ENCODE measurements at regions not wholly inside any gene's neighbourhood (a gene's known extent, or its start where the extent isn't known, plus 50 kb on each side); places are given as distances from the start of the nearest gene placed in this dataset.
A peak's percentile ranks its signal among the peaks of the same experiment; 100 is the strongest.

GRCh38 chr11:45025716-45026492, 75.2 kb upstream of the TP53I11 start:
- peak; percentile 39 for DNase-seq
- Mint-ChIP-seq H3K4me3 (no peak overlapping the region), H3K4me1 (peaks cover 11% of the 10 kb centered on the region), H3K27me3 (peaks cover 6% of the 10 kb centered on the region), H3K36me3 (no peaks in the 10 kb centered on the region), H3K27ac (no peak overlapping the region), H3K9me3 (no peaks in the 10 kb centered on the region)
- CTCF ChIA-PET = interaction anchor here (1.0 to 1.4 kb wide), 2 partner anchors 79 to 82 kb away, joined by 3 to 7 read pairs; no protein-coding TSS in a partner anchor

GRCh38 chr11:45026835-45027234, 76.2 kb upstream of the TP53I11 start:
- peaks cover 11% of the 10 kb centered on the region for H3K4me1 Mint-ChIP-seq
- no peaks in the 10 kb centered on the region for H3K36me3 Mint-ChIP-seq
- H3K27me3 Mint-ChIP-seq = peaks cover 2% of the 10 kb centered on the region
- no peaks in the 10 kb centered on the region for H3K9me3 Mint-ChIP-seq
- H3K4me3 Mint-ChIP-seq = no peak overlapping the region
- CTCF ChIA-PET = interaction anchor here (1.4 to 1.6 kb wide), 2 partner anchors 10 to 78 kb away, joined by 5 to 7 read pairs; no protein-coding TSS in a partner anchor
- no peak overlapping the region for H3K27ac Mint-ChIP-seq
- DNase-seq = no peak

- CTCF ChIA-PET = interaction anchor here (1.6 kb wide), 1 partner anchor 10 kb away, joined by 5 read pairs; no protein-coding TSS in a partner anchor
- Mint-ChIP-seq H3K9me3 (no peaks in the 10 kb centered on the region), H3K4me1 (peaks cover 11% of the 10 kb centered on the region), H3K36me3 (no peaks in the 10 kb centered on the region), H3K27me3 (peaks cover 1% of the 10 kb centered on the region), H3K4me3 (no peak overlapping the region), H3K27ac (no peak overlapping the region)
- no peak for DNase-seq
Observed at GRCh38 chr11:45027312-45027711, 76.6 kb upstream of the TP53I11 start.

- Mint-ChIP-seq H3K9me3 (no peaks in the 10 kb centered on the region), H3K27me3 (peaks cover 9% of the 10 kb centered on the region), H3K27ac (no peak overlapping the region), H3K4me3 (no peak overlapping the region), H3K36me3 (no peaks in the 10 kb centered on the region), H3K4me1 (peaks cover 11% of the 10 kb centered on the region)
- CTCF ChIA-PET = no interaction called here
- no peak for DNase-seq
Observed at GRCh38 chr11:45028911-45029682, 78.4 kb upstream of the TP53I11 start.

GRCh38 chr11:45030778-45031177, 80.1 kb upstream of the TP53I11 start:
- H3K27ac Mint-ChIP-seq = no peak overlapping the region
- CTCF ChIA-PET = interaction anchor here (0.9 to 1.5 kb wide), 2 partner anchors 95 to 102 kb away, joined by 3 read pairs; no protein-coding TSS in a partner anchor
- peaks cover 9% of the 10 kb centered on the region for H3K27me3 Mint-ChIP-seq
- no peak overlapping the region for H3K4me3 Mint-ChIP-seq
- no peak for DNase-seq
- H3K36me3 Mint-ChIP-seq = no peaks in the 10 kb centered on the region
- H3K9me3 Mint-ChIP-seq = no peaks in the 10 kb centered on the region
- H3K4me1 Mint-ChIP-seq = peaks cover 5% of the 10 kb centered on the region

GRCh38 chr11:45031912-45032519, 81.3 kb upstream of the TP53I11 start:
- DNase-seq = no peak
- H3K27ac Mint-ChIP-seq = no peak overlapping the region
- CTCF ChIA-PET = interaction anchor here (0.5 kb wide), 1 partner anchor 16 kb away, joined by 3 read pairs; no protein-coding TSS in a partner anchor

GRCh38 chr11:45035413-45035812, 84.7 kb upstream of the TP53I11 start:
- DNase-seq = no peak
- Mint-ChIP-seq H3K27ac (no peak overlapping the region), H3K27me3 (peaks cover 9% of the 10 kb centered on the region), H3K36me3 (no peaks in the 10 kb centered on the region), H3K9me3 (no peaks in the 10 kb centered on the region), H3K4me3 (no peak overlapping the region), H3K4me1 (no peaks in the 10 kb centered on the region)
- CTCF ChIA-PET = no interaction called here

More at GRCh38 chr11:45031912-45032519, 81.3 kb upstream of the TP53I11 start:
- Mint-ChIP-seq H3K27me3 (peaks cover 9% of the 10 kb centered on the region), H3K4me3 (no peak overlapping the region), H3K9me3 (no peaks in the 10 kb centered on the region), H3K4me1 (no peaks in the 10 kb centered on the region), H3K36me3 (no peaks in the 10 kb centered on the region)

- Mint-ChIP-seq H3K4me1 (no peaks in the 10 kb centered on the region), H3K27ac (no peak overlapping the region), H3K27me3 (peaks cover 9% of the 10 kb centered on the region), H3K4me3 (no peak overlapping the region), H3K9me3 (no peaks in the 10 kb centered on the region), H3K36me3 (no peaks in the 10 kb centered on the region)
- CTCF ChIA-PET = no interaction called here
- DNase-seq = no peak
Observed at GRCh38 chr11:45036010-45036409, 85.3 kb upstream of the TP53I11 start.

GRCh38 chr11:45036733-45037132, 86.0 kb upstream of the TP53I11 start:
- CTCF ChIA-PET = no interaction called here
- H3K27ac Mint-ChIP-seq = no peak overlapping the region
- no peak for DNase-seq
- no peaks in the 10 kb centered on the region for H3K36me3 Mint-ChIP-seq
- no peaks in the 10 kb centered on the region for H3K4me1 Mint-ChIP-seq
- H3K4me3 Mint-ChIP-seq = no peak overlapping the region
- H3K27me3 Mint-ChIP-seq = peaks cover 10% of the 10 kb centered on the region
- H3K9me3 Mint-ChIP-seq = no peaks in the 10 kb centered on the region

GRCh38 chr11:45037434-45038005, 86.8 kb upstream of the TP53I11 start:
- Mint-ChIP-seq H3K4me3 (no peak overlapping the region), H3K36me3 (no peaks in the 10 kb centered on the region), H3K4me1 (no peaks in the 10 kb centered on the region), H3K27me3 (peaks cover 13% of the 10 kb centered on the region), H3K9me3 (no peaks in the 10 kb centered on the region), H3K27ac (no peak overlapping the region)
- CTCF ChIA-PET = no interaction called here
- no peak for DNase-seq

GRCh38 chr11:45038923-45039322, 88.2 kb upstream of the TP53I11 start:
- H3K4me1 Mint-ChIP-seq = no peaks in the 10 kb centered on the region
- H3K27me3 Mint-ChIP-seq = peaks cover 8% of the 10 kb centered on the region
- no peaks in the 10 kb centered on the region for H3K9me3 Mint-ChIP-seq
- CTCF ChIA-PET = no interaction called here
- DNase-seq = no peak
- no peak overlapping the region for H3K4me3 Mint-ChIP-seq
- H3K36me3 Mint-ChIP-seq = no peaks in the 10 kb centered on the region
- H3K27ac Mint-ChIP-seq = no peak overlapping the region

- CTCF ChIA-PET = no interaction called here
- Mint-ChIP-seq H3K4me3 (no peak overlapping the region), H3K27me3 (peaks cover 9% of the 10 kb centered on the region), H3K27ac (no peak overlapping the region), H3K4me1 (peaks cover 2% of the 10 kb centered on the region), H3K9me3 (no peaks in the 10 kb centered on the region), H3K36me3 (no peaks in the 10 kb centered on the region)
- DNase-seq = no peak
Observed at GRCh38 chr11:45041596-45041995, 90.9 kb upstream of the TP53I11 start.

GRCh38 chr11:45042560-45042959, 91.9 kb upstream of the TP53I11 start:
- Mint-ChIP-seq H3K4me1 (peaks cover 2% of the 10 kb centered on the region), H3K9me3 (no peaks in the 10 kb centered on the region), H3K36me3 (no peaks in the 10 kb centered on the region), H3K4me3 (no peak overlapping the region), H3K27me3 (peaks cover 12% of the 10 kb centered on the region), H3K27ac (no peak overlapping the region)
- no peak for DNase-seq
- CTCF ChIA-PET = interaction anchor here (0.9 kb wide), 1 partner anchor 68 kb away, joined by 3 read pairs; no protein-coding TSS in a partner anchor

Measured in activated naive CD4-positive, alpha-beta T cell treated with anti-CD3 and anti-CD28 coated beads, Interleukin-2, amount 10 ng/mL, durations not matched to agents 7 days and 5 days (primary cell).